SK-N-SH treated with all-trans-retinoic acid at 6 μM for 48 hours (cell line): ENCODE measurements at regions not wholly inside any gene's neighbourhood (a gene's known extent, or its start where the extent isn't known, plus 50 kb on each side); places are given as distances from the start of the nearest gene placed in this dataset.

Source experiments
- ATAC-seq: fragments of 200-7000 bp; cut with Tn5 transposase; 3 replicates; pipeline ENCODE4 v1.9.1; 2020; ENCODE audit warnings: mild to moderate bottlenecking, moderate library complexity
- ARNTL ChIP-seq: fragments of 450-650 bp; formaldehyde crosslinking; IDR thresholded peaks from 2 replicates; pipeline ENCODE4 v1.5.0; 2020; ENCODE audit warnings: low read depth, mild to moderate bottlenecking, moderate library complexity, borderline replicate concordance
- BACH2 ChIP-seq: fragments of 250-450 bp; sonication (Bioruptor Pico); IDR thresholded peaks from 2 replicates; pipeline ENCODE4 v1.9.0; 2021; ENCODE audit warnings: mild to moderate bottlenecking, borderline replicate concordance
- CREB5 ChIP-seq: fragments of 250-450 bp; sonication (Bioruptor Pico); IDR thresholded peaks from 2 replicates; pipeline ENCODE4 v1.5.1; 2020; ENCODE audit warnings: low read depth, mild to moderate bottlenecking, moderate library complexity
- CSDC2 ChIP-seq: fragments of 250-450 bp; sonication (Bioruptor Pico); IDR thresholded peaks from 2 replicates; pipeline ENCODE4 v1.5.0; 2020; ENCODE audit warnings: mild to moderate bottlenecking, moderate library complexity
- CSRNP3 ChIP-seq: fragments of 250-450 bp; sonication (Bioruptor Pico); IDR thresholded peaks from 2 replicates; pipeline ENCODE4 v1.5.1; 2021; ENCODE audit warnings: mild to moderate bottlenecking, moderate library complexity
- ESRRG ChIP-seq: fragments of 250-450 bp; sonication (Bioruptor Pico); IDR thresholded peaks from 2 replicates; pipeline ENCODE4 v1.6.1; 2021; ENCODE audit warnings: mild to moderate bottlenecking
- GLIS3 ChIP-seq: fragments of 250-450 bp; sonication (Bioruptor Pico); IDR thresholded peaks from 2 replicates; pipeline ENCODE4 v1.5.0; 2020; ENCODE audit warnings: mild to moderate bottlenecking, moderate library complexity
- OSR1 ChIP-seq: fragments of 250-450 bp; sonication (Bioruptor Pico); IDR thresholded peaks from 2 replicates; pipeline ENCODE4 v1.8.0; 2022; ENCODE audit warnings: moderate library complexity, mild to moderate bottlenecking, inconsistent platforms
- PATZ1 ChIP-seq: fragments of 250-450 bp; sonication (Bioruptor Pico); IDR thresholded peaks from 2 replicates; pipeline ENCODE4 v1.8.0; 2020; ENCODE audit warnings: mild to moderate bottlenecking, moderate library complexity, borderline replicate concordance
- POU6F1 ChIP-seq: fragments of 250-450 bp; sonication (Bioruptor Pico); IDR thresholded peaks from 2 replicates; pipeline ENCODE4 v1.8.0; 2021; ENCODE audit warnings: low read depth, mild to moderate bottlenecking, moderate library complexity, borderline replicate concordance
- PPARA ChIP-seq: fragments of 250-450 bp; sonication (Bioruptor Pico); IDR thresholded peaks from 2 replicates; pipeline ENCODE4 v1.5.0; 2020; ENCODE audit warnings: mild to moderate bottlenecking, borderline replicate concordance
- RARB ChIP-seq: fragments of 250-450 bp; sonication (Bioruptor Pico); IDR thresholded peaks from 2 replicates; pipeline ENCODE4 v1.8.0; 2021; ENCODE audit warnings: mild to moderate bottlenecking, moderate library complexity
- SNAI2 ChIP-seq: fragments of 250-450 bp; sonication (Bioruptor Pico); IDR thresholded peaks from 2 replicates; pipeline ENCODE4 v1.5.0; 2020; ENCODE audit warnings: mild to moderate bottlenecking, moderate library complexity
- TOX ChIP-seq: fragments of 250-450 bp; sonication (Bioruptor Pico); IDR thresholded peaks from 2 replicates; pipeline ENCODE4 v1.8.0; 2021; ENCODE audit warnings: mild to moderate bottlenecking, moderate library complexity, borderline replicate concordance
- TSHZ2 ChIP-seq: fragments of 250-450 bp; sonication (Bioruptor Pico); IDR thresholded peaks from 2 replicates; pipeline ENCODE4 v1.5.0; 2020; ENCODE audit warnings: mild to moderate bottlenecking, moderate library complexity
- ZC3H10 ChIP-seq: fragments of 250-450 bp; sonication (Bioruptor Pico); IDR thresholded peaks from 2 replicates; pipeline ENCODE4 v1.5.1; 2021; ENCODE audit warnings: mild to moderate bottlenecking, moderate library complexity
- ZFP3 ChIP-seq: fragments of 250-450 bp; sonication (Bioruptor Pico); IDR thresholded peaks from 2 replicates; pipeline ENCODE4 v1.5.0; 2020; ENCODE audit warnings: mild to moderate bottlenecking, moderate library complexity
- ZFP30 ChIP-seq: fragments of 450-650 bp; formaldehyde crosslinking; IDR thresholded peaks from 2 replicates; pipeline ENCODE4 v1.5.0; 2022; ENCODE audit warnings: mild to moderate bottlenecking, moderate library complexity
- ZNF565 ChIP-seq: fragments of 450-650 bp; formaldehyde crosslinking; conservative IDR thresholded peaks from 2 replicates; pipeline ENCODE4 v1.5.0; 2020; ENCODE audit warnings: low read depth, mild to moderate bottlenecking, moderate library complexity
- ZNF8 ChIP-seq: fragments of 450-650 bp; formaldehyde crosslinking; IDR thresholded peaks from 2 replicates; pipeline ENCODE4 v1.5.0; 2020; ENCODE audit warnings: mild to moderate bottlenecking, moderate library complexity

GRCh38 chr6:166001359-166001758 lies 166.3 kb downstream of the TBXT start:
- TF ChIP-seq RARB: no peak
- no peak for TF ChIP-seq PPARA (CRISPR knock-in tag)
- TF ChIP-seq ESRRG (CRISPR knock-in tag): no peak
- no peak for TF ChIP-seq ARNTL (CRISPR knock-in tag)
- TF ChIP-seq ZNF8 (CRISPR knock-in tag): no peak
- TF ChIP-seq SNAI2: no peak
- TF ChIP-seq ZFP30 (CRISPR knock-in tag): no peak
- no peak for TF ChIP-seq CSRNP3 (CRISPR knock-in tag)
- TF ChIP-seq CSDC2 (CRISPR knock-in tag): no peak
- TF ChIP-seq TOX (CRISPR knock-in tag): no peak
- TF ChIP-seq TSHZ2: no peak
- TF ChIP-seq OSR1: no peak
- TF ChIP-seq ZC3H10: no peak
- no peak for ATAC-seq

GRCh38 chr6:165999279-165999678 lies 168.4 kb downstream of the TBXT start:
- TF ChIP-seq GLIS3 (no peak), ZFP3 (CRISPR knock-in tag) (no peak), CREB5 (CRISPR knock-in tag) (no peak), PPARA (CRISPR knock-in tag) (no peak), ZNF565 (no peak), TOX (CRISPR knock-in tag) (no peak), SNAI2 (no peak)
- no peak for ATAC-seq

- ATAC-seq: no peak
- TF ChIP-seq BACH2 (no peak), PATZ1 (no peak), POU6F1 (CRISPR knock-in tag) (no peak), ESRRG (CRISPR knock-in tag) (no peak), CSRNP3 (CRISPR knock-in tag) (no peak), ZFP30 (CRISPR knock-in tag) (no peak), GLIS3 (no peak), RARB (no peak), SNAI2 (no peak), OSR1 (no peak)
- TF ChIP-seq, all 23 proteins: peak for 0
These were observed 169.6 kb downstream of the TBXT start for GRCh38 chr6:165998072-165998471.
